A549 (cell line): ENCODE measurements at regions not wholly inside any gene's neighbourhood (a gene's known extent, or its start where the extent isn't known, plus 50 kb on each side); places are given as distances from the start of the nearest gene placed in this dataset.

Experiments used
- ATAC-seq, 2 experiments: fragments of 200-7000 bp in 1 of 2; fragments of >200 bp in 1 of 2; cut with Nextera tagmentation in 1 of 2; cut with Tn5 transposase in 1 of 2; 3 replicates each; pipeline versions ENCODE4 v1.8.0 to v1.9.1; 2018 to 2020; ENCODE audit warnings: mild to moderate bottlenecking in 1 of 2, moderate library complexity in 1 of 2
- CTCF ChIA-PET: fragments of 300-600 bp; sonication (Branson Sonifier 250); formaldehyde crosslinking; extraction: SDS; loops from one replicate; lab custom pipeline; 2021; ENCODE audit warnings: antibody characterized with exemption, inconsistent platforms; lab: Yijun Ruan, JAX
- POLR2A ChIA-PET: fragments of 350-600 bp; formaldehyde crosslinking; extraction: SDS; loops from one replicate; lab custom pipeline; 2021; ENCODE audit warnings: antibody characterized with exemption, inconsistent platforms; lab: Yijun Ruan, JAX
- DNase-seq, 2 experiments: peaks; one replicate each; pipeline versions ENCODE4 v3.0.0 to v3.0.0-alpha.2; 2011 to 2016; ENCODE audit warnings: low read depth in 1 of 2, low spot score in 1 of 2
- FAIRE-seq: peaks from 2 replicates; lab custom pipeline; 2011; peaks lifted over from hg19 to GRCh38; lab: Jason Lieb, UNC
- H3K27ac ChIP-seq, 2 experiments: fragments of >200 bp; sonication (Bioruptor Twin); formaldehyde crosslinking; 3 replicates each; pipeline ENCODE4 v1.5.1; 2016 to 2017
- H3K4me1 ChIP-seq: fragments of >200 bp; sonication (Bioruptor Twin); formaldehyde crosslinking; 3 replicates; pipeline ENCODE4 v1.6.1; 2016
- H3K4me2 ChIP-seq: fragments of >200 bp; sonication (Bioruptor Twin); formaldehyde crosslinking; 3 replicates; pipeline ENCODE4 v1.6.1; 2016
- H3K4me3 ChIP-seq: fragments of >200 bp; sonication (Bioruptor Twin); formaldehyde crosslinking; 3 replicates; pipeline ENCODE4 v1.5.1; 2016
- H3K9me3 ChIP-seq: fragments of >200 bp; sonication (Bioruptor Twin); formaldehyde crosslinking; 3 replicates; pipeline ENCODE4 v1.6.1; 2016
- CHD4 ChIP-seq: fragments of 200-600 bp; sonication (generic); IDR thresholded peaks from 2 replicates; pipeline ENCODE4 v1.6.1; 2016; ENCODE audit warnings: antibody characterized with exemption, mild to moderate bottlenecking, borderline replicate concordance
- CTCF ChIP-seq: fragments of >200 bp; sonication (Bioruptor Twin); formaldehyde crosslinking; IDR thresholded peaks from 3 replicates; pipeline ENCODE4 v1.5.1; 2016
- EHF ChIP-seq: fragments of 250-450 bp; sonication (Bioruptor Pico); IDR thresholded peaks from 2 replicates; pipeline ENCODE4 v1.5.0; 2020; ENCODE audit warnings: mild to moderate bottlenecking
- FOSB ChIP-seq: fragments of 250-450 bp; sonication (Bioruptor Pico); IDR thresholded peaks from 2 replicates; pipeline ENCODE4 v1.5.0; 2020; ENCODE audit warnings: mild to moderate bottlenecking, moderate library complexity
- GATA3 ChIP-seq: IDR thresholded peaks from 2 replicates; pipeline ENCODE4 v1.6.1; 2012; ENCODE audit warnings: borderline replicate concordance
- HES2 ChIP-seq: fragments of >200 bp; sonication (Bioruptor Twin); formaldehyde crosslinking; IDR thresholded peaks from 2 replicates; pipeline ENCODE4 v1.6.1; 2016
- HEYL ChIP-seq: fragments of 250-450 bp; sonication (Bioruptor Pico); IDR thresholded peaks from 2 replicates; pipeline ENCODE4 v1.8.0; 2021; ENCODE audit warnings: mild to moderate bottlenecking, moderate library complexity
- HMGXB4 ChIP-seq: fragments of 250-450 bp; sonication (Bioruptor Pico); IDR thresholded peaks from 2 replicates; pipeline ENCODE4 v1.5.0; 2021; ENCODE audit warnings: mild to moderate bottlenecking, moderate library complexity, borderline replicate concordance
- HOXA7 ChIP-seq: fragments of 250-450 bp; sonication (Bioruptor Pico); IDR thresholded peaks from 2 replicates; pipeline ENCODE4 v1.5.0; 2020; ENCODE audit warnings: mild to moderate bottlenecking, moderate library complexity
- HOXB5 ChIP-seq: fragments of 250-450 bp; sonication (Bioruptor Pico); IDR thresholded peaks from 2 replicates; pipeline ENCODE4 v1.5.0; 2020; ENCODE audit warnings: mild to moderate bottlenecking, moderate library complexity
- JUN ChIP-seq, 2 experiments: fragments of >200 bp; sonication (Bioruptor Twin); formaldehyde crosslinking; IDR thresholded peaks; 2 replicates in 1 of 2; 3 replicates in 1 of 2; pipeline ENCODE4 v1.6.1; 2016 to 2017
- MAX ChIP-seq: IDR thresholded peaks from 2 replicates; pipeline ENCODE4 v1.6.1; 2012
- MAZ ChIP-seq: fragments of 150-350 bp; IDR thresholded peaks from 2 replicates; pipeline ENCODE4 v1.6.1; 2014; ENCODE audit warnings: antibody characterized with exemption, low read depth, low read length, borderline replicate concordance
- NR3C1 ChIP-seq: fragments of >200 bp; sonication (Bioruptor Twin); formaldehyde crosslinking; IDR thresholded peaks from 3 replicates; pipeline ENCODE4 v1.6.1; 2017
- PBX3 ChIP-seq: IDR thresholded peaks from 2 replicates; pipeline ENCODE4 v1.6.1; 2012
- REST ChIP-seq: fragments of 200-600 bp; sonication (generic); IDR thresholded peaks from 2 replicates; pipeline ENCODE4 v1.6.1; 2016; ENCODE audit warnings: antibody characterized with exemption, mild to moderate bottlenecking, moderate library complexity
- RFX5 ChIP-seq: fragments of 450-650 bp; IDR thresholded peaks from 2 replicates; pipeline ENCODE4 v1.7.1; 2014; ENCODE audit warnings: antibody characterized with exemption, mild to moderate bottlenecking, moderate library complexity
- TP53 ChIP-seq: fragments of 250-450 bp; sonication (Bioruptor Pico); IDR thresholded peaks from 2 replicates; pipeline ENCODE4 v1.5.0; 2021; ENCODE audit warnings: mild to moderate bottlenecking, moderate library complexity
- ZC3H11A ChIP-seq: fragments of 450-650 bp; IDR thresholded peaks from 2 replicates; pipeline ENCODE4 v1.6.1; 2014; ENCODE audit warnings: antibody characterized with exemption, mild to moderate bottlenecking
- ZNF302 ChIP-seq: fragments of 250-450 bp; sonication (Bioruptor Pico); IDR thresholded peaks from 2 replicates; pipeline ENCODE4 v1.9.0; 2021; ENCODE audit warnings: inconsistent platforms, mild to moderate bottlenecking, moderate library complexity
- ZSCAN20 ChIP-seq: fragments of 250-450 bp; sonication (Bioruptor Pico); IDR thresholded peaks from 2 replicates; pipeline ENCODE4 v1.8.0; 2022; ENCODE audit warnings: mild to moderate bottlenecking, moderate library complexity
- WGBS: methylation state at CpG from one replicate; pipeline ENCODE4 v1.1.6; 2017; ENCODE audit errors: missing lambda C conversion rate; 5-methylcytosine and 5-hydroxymethylcytosine counted together

- CTCF ChIA-PET = no interaction called here
- Histone ChIP-seq H3K4me2 (no peak overlapping the region), H3K4me1 (no peaks in the 10 kb centered on the region), H3K27ac (no peak overlapping the region), H3K9me3 (peaks cover 22% of the 10 kb centered on the region), H3K4me3 (no peak overlapping the region)
- DNase-seq (no peak), ATAC-seq (no peak), FAIRE-seq (no peak)
- TF ChIP-seq HEYL (CRISPR knock-in tag) (no peak), HMGXB4 (CRISPR knock-in tag) (no peak), CHD4 (no peak), MAZ (no peak), EHF (CRISPR knock-in tag) (no peak), CTCF (no peak), TP53 (CRISPR knock-in tag) (no peak)
- POLR2A ChIA-PET = no interaction called here
Measured at GRCh38 chr4:14072506-14072905, 445.0 kb upstream of the BOD1L1 start.

- DNase-seq = no peak
- CTCF ChIA-PET = interaction anchor here (0.8 kb wide), 1 partner anchor 252 kb away, joined by 3 read pairs; no protein-coding TSS in a partner anchor
- no peak for TF ChIP-seq NR3C1
- no peak for TF ChIP-seq MAX
- Histone ChIP-seq H3K27ac (no peak overlapping the region), H3K4me1 (no peaks in the 10 kb centered on the region), H3K4me2 (no peak overlapping the region), H3K9me3 (peaks cover 17% of the 10 kb centered on the region), H3K4me3 (no peak overlapping the region)
- POLR2A ChIA-PET = no interaction called here
- no peak for ATAC-seq
- 88% methylated on average over 3 of the region's 3 CpGs for WGBS
- no peak for FAIRE-seq
Measured at GRCh38 chr4:14076776-14077175, 449.3 kb upstream of the BOD1L1 start.

- no peak for FAIRE-seq
- no peak for ATAC-seq
Measured at GRCh38 chr4:14078326-14078725, 450.8 kb upstream of the BOD1L1 start.

GRCh38 chr4:14079601-14080000, 452.1 kb upstream of the BOD1L1 start:
- ATAC-seq (no peak), FAIRE-seq (no peak), DNase-seq (no peak)
- POLR2A ChIA-PET = no interaction called here
- CTCF ChIA-PET = no interaction called here
- Histone ChIP-seq H3K27ac (no peak overlapping the region), H3K4me3 (no peak overlapping the region), H3K4me1 (no peaks in the 10 kb centered on the region), H3K4me2 (no peak overlapping the region), H3K9me3 (no peaks in the 10 kb centered on the region)
- TF ChIP-seq RFX5 (no peak), JUN (IDR thresholded peaks at IDR 0.05) (no peak), HOXB5 (CRISPR knock-in tag) (no peak), MAX (no peak), FOSB (no peak), HES2 (no peak), ZNF302 (CRISPR knock-in tag) (no peak), TP53 (CRISPR knock-in tag) (no peak), PBX3 (no peak), EHF (CRISPR knock-in tag) (no peak), REST (no peak), ZC3H11A (no peak), HEYL (CRISPR knock-in tag) (no peak), GATA3 (no peak)
- WGBS = 21% methylated on average over 1 of the region's 1 CpG

More at GRCh38 chr4:14078326-14078725, 450.8 kb upstream of the BOD1L1 start:
- Histone ChIP-seq H3K4me3 (no peak overlapping the region), H3K4me1 (no peaks in the 10 kb centered on the region), H3K9me3 (peaks cover 2% of the 10 kb centered on the region; the same call in 1 of the 3 replicates), H3K4me2 (no peak overlapping the region), H3K27ac (no peak overlapping the region)
- no peak for DNase-seq
- TF ChIP-seq HOXA7 (CRISPR knock-in tag) (no peak), ZSCAN20 (CRISPR knock-in tag) (no peak)
- 74% methylated on average over 3 of the region's 3 CpGs for WGBS
- CTCF ChIA-PET = no interaction called here
- POLR2A ChIA-PET = no interaction called here
